NCI-H2196 treated with DMSO at 0.1 percent for 48 hours (cell line): ENCODE measurements at regions not wholly inside any gene's neighbourhood (a gene's known extent, or its start where the extent isn't known, plus 50 kb on each side); places are given as distances from the start of the nearest gene placed in this dataset.
"Not testable (repeated sequence)": the region's sequence is repeated elsewhere in the genome, so short reads cannot be mapped to it uniquely, and the experiment has no call there.

Experiments used
- DNase-seq: peaks from one replicate; lab custom pipeline; 2025; ENCODE audit not compliant: unreplicated experiment; lab: John Stamatoyannopoulos, UW

GRCh38 chr7:85376589-85376988 lies 189.7 kb upstream of the SEMA3D start:
- no peak for DNase-seq

GRCh38 chr7:85356916-85357315 lies 170.1 kb upstream of the SEMA3D start:
- no peak for DNase-seq

GRCh38 chr7:85343484-85343883 lies 156.6 kb upstream of the SEMA3D start:
- no peak for DNase-seq

DNA sequence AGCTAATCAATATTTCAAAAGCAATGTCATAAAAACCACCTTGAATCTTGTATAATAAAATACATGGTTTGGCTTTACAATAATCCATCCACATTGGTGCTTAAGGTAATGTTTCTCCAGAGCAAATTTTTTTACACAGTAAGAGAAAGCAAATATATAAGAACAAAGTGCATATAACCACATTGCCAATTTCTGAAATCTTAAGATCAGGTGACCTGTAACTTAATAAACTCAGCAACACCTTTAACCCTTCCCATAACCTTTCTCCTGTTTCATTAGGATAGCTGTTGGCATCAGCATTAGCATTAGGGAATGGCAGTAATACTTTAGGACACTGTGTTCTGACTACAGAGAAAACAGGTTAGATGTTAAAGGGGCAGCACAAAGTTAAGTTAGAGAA lies 155.9 kb upstream of the SEMA3D start:
- DNase-seq, result no peak

GRCh38 chr7:85341973-85342372 lies 155.1 kb upstream of the SEMA3D start:
- no peak for DNase-seq

GRCh38 chr7:85341121-85341520 lies 154.3 kb upstream of the SEMA3D start:
- DNase-seq, result no peak

DNA sequence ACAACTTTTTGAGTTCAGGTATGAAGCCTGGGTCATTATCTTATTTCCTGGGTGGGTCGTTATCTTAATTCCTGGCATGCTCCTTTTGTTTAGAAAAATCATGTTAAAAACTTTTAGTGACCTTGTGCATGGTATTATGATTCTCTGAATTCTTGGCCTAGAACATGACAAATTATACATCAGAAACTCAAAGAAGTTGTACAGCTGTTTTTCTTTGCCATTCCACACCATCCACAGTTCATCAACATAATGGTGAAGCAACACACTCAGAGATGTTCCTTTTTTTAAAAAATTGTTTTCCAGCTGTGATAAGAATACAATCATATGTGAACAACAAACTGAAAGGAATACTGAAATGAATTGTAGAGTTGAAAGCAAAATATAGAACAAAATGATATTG lies 149.2 kb upstream of the SEMA3D start:
- no peak for DNase-seq

DNA sequence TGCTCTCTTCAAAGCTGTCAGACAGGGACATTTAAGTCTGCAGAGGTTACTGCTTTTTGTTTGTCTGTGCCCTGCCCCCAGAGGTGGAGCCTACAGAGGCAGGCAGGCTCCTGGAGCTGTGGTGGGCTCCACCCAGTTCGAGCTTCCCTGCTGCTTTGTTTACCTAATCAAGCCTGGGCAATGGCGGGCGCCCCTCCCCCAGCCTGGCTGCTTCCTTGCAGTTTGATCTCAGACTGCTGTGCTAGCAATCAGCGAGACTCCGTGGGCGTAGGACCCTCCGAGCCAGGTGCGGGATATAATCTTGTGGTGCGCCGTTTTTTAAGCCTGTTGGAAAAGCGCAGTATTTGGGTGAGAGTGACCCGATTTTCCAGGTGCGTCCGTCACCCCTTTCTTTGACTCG lies 148.3 kb upstream of the SEMA3D start:
- not testable (repeated sequence) for DNase-seq

- no peak for DNase-seq
Observed at GRCh38 chr7:85328456-85328998, 141.7 kb upstream of the SEMA3D start.

- DNase-seq, result no peak
Observed at GRCh38 chr7:85324145-85324799, 137.4 kb upstream of the SEMA3D start.

DNA sequence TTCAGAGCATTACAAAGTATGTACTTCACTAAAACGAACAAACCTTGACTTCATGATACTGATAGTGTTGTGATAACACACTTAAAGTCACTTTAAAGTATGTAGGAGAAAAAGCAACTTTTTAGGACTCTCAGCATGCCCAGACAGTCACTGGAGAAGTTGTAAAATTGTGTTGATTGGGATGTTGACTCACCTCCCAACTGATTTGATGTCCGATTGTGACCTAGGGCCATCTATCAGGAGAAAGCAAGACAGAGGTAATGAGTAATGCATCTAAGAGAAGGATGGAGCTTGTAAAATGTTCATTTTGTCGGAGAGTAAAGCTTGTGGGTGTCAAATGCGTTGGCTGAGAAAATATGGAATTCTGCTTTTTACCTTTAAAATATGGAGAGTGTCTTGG lies 135.4 kb upstream of the SEMA3D start:
- DNase-seq, result no peak

GRCh38 chr7:85320699-85321476 lies 134.0 kb upstream of the SEMA3D start:
- DNase-seq, result no peak

DNA sequence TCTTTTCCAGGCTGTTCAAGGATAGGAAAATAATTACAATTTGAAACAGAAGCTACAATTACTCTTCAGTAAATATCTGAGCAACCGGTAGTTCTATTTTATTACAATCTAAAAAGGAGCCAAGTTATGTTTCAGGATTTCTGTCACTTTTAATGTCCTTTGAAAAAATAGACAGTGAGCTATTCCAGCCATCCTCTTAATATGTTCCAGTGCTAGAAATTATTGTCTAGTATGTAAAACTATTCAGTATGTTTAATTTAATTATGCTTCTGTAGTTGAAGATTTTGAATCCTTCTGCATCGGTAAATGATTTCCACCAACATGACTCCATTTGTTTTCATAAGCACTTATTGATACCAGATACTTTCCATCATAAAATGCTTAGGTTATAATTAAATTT lies 129.6 kb upstream of the SEMA3D start:
- no peak for DNase-seq

DNA sequence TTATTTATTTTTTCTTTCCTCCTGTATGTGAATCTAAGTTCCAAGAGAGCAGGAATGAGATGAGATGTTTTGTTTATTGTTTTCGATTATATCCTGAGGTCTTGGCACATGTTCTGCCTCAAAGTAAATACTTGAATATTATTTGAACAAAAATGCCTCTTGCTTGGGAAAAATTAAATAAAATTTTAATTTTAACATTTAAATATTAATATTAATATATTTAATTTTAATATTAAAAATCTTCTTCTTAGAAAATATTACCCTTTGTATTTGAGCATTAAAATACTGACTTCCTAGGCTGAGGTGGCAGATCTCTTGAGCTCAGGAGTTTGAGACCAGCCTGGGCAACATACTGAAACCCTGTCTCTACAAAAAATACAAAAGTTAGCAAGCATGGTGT lies 123.4 kb upstream of the SEMA3D start:
- no peak for DNase-seq

DNA sequence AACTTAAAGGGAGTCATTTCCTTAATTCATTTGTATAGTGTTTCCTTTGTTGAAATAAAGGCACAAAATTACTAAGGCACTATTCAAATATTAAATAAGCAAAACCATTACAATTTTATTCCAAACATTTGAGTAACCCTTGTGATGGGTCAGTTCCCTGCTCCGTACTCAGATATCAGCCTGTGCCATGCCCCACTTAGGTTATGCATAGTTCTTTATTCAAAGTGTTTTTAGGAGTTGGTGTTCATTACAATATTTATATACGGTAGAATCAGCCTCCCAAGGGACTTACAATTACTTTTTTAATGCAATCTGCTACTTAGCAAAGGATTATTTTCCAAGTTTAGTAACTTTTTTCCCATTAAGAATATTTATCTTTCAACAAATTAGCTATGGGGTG lies 119.3 kb upstream of the SEMA3D start:
- no peak for DNase-seq

DNA sequence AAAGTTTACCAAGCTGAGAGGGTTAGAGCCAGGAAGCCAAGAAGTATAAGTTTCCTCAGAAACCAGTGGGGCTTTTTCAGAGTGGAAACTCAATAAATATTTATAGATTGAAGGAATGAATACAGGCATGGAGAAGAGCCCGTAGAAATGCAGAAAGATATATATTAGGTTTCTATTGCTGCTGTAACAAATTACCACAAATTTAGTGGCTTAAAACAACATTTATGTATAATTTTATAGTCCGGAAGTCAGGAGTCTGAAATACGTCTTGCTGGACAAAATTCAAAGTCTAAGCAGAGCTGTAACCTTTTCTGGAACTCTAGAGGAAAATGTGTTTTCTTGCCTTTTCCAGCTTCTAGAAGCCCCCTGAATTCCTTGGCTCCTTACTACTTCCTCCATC lies 107.3 kb upstream of the SEMA3D start:
- DNase-seq, result no peak

- DNase-seq, result no peak
Observed at GRCh38 chr7:85292908-85293576, 106.2 kb upstream of the SEMA3D start.

- DNase-seq, result no peak
Observed at GRCh38 chr7:85290269-85290668, 103.4 kb upstream of the SEMA3D start.

GRCh38 chr7:85289279-85289678 lies 102.4 kb upstream of the SEMA3D start:
- no peak for DNase-seq

DNA sequence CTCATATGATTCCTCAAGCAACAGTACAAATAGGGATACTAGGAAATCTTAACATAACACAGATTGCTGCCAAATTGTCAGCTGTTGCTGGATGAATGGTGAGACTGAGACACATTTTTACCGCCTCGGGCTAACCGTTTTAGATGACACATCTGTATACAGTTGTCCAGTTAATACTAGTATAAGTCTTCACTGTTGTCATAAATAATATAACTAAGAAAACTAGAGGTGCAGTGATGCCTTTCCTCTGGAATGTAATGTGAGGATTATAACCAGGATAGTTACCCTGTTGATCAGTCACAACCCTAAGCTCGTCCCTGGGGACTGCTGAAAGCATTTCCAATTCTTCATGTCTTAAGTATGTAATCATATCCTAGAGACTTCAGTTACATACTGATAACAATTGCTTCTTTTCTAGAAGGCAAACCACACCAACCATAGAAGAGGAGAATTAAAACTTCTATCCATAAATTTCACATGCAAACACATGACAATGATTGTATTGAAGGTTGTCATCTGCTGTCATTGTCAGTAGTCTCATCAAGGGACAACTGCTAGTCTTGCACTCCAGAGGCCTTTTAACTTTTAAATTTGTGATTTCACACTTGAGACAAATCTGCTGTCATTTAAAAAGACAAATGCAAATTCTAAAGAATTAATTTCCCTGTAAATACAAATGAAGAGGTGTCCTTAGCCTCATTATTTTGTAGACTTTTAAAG lies 100.4 kb upstream of the SEMA3D start:
- no peak for DNase-seq

DNA sequence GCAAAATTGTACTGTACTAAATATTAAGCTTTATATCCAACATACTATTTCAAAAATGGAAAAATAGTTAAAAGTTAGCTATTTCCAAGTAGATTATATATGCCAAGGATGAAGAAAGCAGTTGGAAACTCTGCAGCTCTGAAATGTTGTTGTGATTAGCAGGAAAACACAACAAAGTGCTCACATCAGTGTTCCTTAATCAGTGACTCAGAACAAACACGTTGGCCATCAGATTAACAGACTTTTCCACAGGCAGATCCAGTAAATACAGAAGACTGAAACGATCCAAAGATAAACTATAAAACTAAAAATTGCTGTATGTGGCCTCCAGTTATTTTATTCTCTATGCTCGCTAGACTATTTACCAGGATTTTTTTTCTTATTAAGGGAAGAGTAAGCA lies 99.6 kb upstream of the SEMA3D start:
- no peak for DNase-seq
